ENCODE measurements at regions not wholly inside any gene's neighbourhood (a gene's known extent, or its start where the extent isn't known, plus 50 kb on each side); places are given as distances from the start of the nearest gene placed in this dataset.

DNA sequence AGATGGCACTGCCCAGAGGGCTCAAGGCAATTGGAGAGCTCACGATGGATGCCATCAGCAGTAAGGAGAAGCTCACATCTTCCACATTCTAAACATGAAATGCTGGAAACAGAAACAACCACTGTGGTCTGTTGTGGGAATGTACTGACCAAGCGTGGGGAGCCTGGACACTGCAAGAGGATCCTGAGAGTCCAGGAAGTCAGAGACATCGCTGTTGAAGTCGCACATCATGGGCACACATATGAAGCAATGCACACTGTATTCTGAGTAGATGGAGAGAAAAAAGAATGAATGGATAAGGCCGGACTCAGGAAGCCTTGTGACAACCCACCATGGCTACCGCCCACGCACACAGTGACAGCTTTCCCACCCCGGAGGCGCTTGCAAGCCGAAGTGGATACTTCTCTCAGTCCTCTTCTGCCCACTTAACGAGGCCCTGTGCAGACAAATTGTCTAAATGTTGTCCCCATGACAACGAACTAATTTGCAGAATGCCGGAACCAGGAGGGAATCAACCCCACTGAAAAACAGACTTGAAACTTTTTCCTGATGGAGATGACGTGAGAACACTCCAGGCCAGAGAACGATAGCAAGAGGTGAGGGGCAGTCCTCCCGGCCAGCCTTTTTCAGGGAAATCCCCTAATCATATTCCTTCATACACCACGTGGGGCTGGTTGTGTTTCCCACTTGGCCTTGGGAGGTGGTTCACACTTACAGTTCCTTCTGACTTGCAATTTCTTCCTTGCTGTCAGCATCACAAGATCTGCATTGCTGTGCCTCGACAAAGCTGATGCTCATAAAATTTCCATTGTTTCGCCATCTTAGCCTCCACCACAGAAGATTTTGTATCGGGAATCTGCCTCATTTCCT, 109.6 kb upstream of the SERP2 start:
- no peak overlapping the region for H3K27ac ChIP-seq
- peaks cover 4% of the 10 kb centered on the region for H3K4me1 ChIP-seq
- no peak overlapping the region for H3K9ac ChIP-seq (ENCODE audit: low read depth in 2 of 2, low read length in 2 of 2)
- no peaks in the 10 kb centered on the region for H3K36me3 ChIP-seq
- no peaks in the 10 kb centered on the region for H3K27me3 ChIP-seq
- no peak for DNase-seq
- intact Hi-C loops (cut with DNase I), result no loop called here
- H3K9me3 ChIP-seq, result no peaks in the 10 kb centered on the region
- TF ChIP-seq, protein P1, sequence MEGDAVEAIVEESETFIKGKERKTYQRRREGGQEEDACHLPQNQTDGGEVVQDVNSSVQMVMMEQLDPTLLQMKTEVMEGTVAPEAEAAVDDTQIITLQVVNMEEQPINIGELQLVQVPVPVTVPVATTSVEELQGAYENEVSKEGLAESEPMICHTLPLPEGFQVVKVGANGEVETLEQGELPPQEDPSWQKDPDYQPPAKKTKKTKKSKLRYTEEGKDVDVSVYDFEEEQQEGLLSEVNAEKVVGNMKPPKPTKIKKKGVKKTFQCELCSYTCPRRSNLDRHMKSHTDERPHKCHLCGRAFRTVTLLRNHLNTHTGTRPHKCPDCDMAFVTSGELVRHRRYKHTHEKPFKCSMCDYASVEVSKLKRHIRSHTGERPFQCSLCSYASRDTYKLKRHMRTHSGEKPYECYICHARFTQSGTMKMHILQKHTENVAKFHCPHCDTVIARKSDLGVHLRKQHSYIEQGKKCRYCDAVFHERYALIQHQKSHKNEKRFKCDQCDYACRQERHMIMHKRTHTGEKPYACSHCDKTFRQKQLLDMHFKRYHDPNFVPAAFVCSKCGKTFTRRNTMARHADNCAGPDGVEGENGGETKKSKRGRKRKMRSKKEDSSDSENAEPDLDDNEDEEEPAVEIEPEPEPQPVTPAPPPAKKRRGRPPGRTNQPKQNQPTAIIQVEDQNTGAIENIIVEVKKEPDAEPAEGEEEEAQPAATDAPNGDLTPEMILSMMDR (IDR thresholded peaks at IDR 0.05), result no peak
- no peak overlapping the region for H3K4me3 ChIP-seq

DNA sequence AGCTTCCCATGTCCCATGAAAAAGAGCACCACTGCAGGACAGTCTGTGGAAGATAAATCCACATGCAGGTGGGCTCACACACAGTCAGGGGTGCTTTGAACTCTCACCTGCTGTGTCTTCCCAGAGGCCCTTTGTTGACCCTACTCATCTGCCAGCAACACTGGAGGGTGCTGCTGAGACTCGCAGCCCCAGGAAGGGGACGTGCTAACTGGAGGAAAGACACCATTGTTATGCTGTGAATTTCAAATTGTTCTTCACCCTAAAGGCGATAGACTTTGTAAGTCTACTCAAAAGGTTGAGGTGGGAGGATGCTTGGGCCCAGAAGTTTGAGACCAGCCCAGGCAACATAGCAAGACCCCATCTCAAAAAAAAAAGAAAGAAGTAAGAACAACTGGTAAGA, 107.3 kb upstream of the SERP2 start:
- TF ChIP-seq, protein P1 (IDR thresholded peaks at IDR 0.05), result no peak
- Histone ChIP-seq H3K4me1 (no peaks in the 10 kb centered on the region), H3K27ac (no peak overlapping the region), H3K36me3 (no peaks in the 10 kb centered on the region), H3K27me3 (no peaks in the 10 kb centered on the region), H3K4me3 (no peak overlapping the region), H3K9me3 (no peaks in the 10 kb centered on the region), H3K9ac (ENCODE audit: low read depth in 2 of 2, low read length in 2 of 2) (no peak overlapping the region)
- intact Hi-C loops (cut with DNase I), result no loop called here
- DNase-seq, result no peak

DNA sequence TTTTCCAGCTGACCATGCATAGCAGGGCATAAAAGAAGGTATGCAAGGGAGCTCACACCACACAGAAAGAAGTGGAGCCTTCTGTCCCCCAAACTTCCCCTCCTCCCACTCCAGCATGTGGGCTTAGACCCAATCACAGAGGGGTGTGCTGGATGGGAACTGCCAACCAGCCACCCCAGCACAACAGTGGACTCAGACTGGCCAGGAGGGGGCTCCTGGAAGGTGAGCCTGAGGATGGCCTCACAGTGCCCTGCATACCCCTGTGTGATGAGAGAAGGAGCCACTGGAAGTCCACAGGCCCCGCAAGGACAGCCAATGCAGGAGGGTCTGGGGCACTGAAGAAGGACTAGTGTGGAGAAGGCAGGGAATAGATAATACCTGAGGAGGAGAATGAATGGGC, 106.9 kb upstream of the SERP2 start:
- Histone ChIP-seq H3K9ac (ENCODE audit: low read depth in 2 of 2, low read length in 2 of 2) (no peak overlapping the region), H3K4me3 (no peak overlapping the region), H3K36me3 (no peaks in the 10 kb centered on the region), H3K27me3 (no peaks in the 10 kb centered on the region), H3K27ac (no peak overlapping the region), H3K4me1 (no peaks in the 10 kb centered on the region), H3K9me3 (no peaks in the 10 kb centered on the region)
- intact Hi-C loops (cut with DNase I), result no loop called here
- no peak for DNase-seq
- TF ChIP-seq, protein P1 (IDR thresholded peaks at IDR 0.05), result no peak

DNA sequence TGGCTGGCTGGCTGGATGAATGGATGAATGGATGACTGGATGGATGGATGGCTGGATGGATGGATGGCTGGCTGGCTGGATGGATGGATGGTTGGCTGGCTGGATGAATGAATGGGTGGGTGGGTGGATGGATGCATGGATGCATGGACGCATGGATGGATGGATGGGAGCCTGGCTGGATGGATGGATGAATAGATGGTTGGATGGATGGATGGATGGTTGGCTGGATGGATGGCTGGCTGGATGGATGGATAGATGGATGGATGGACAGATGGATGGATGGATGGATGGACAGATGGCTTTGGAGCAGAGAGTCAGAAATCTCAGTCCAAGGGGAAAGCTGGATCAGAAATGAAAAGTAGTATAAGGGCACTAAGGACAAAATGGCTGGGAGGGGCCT, 106.4 kb upstream of the SERP2 start:
- intact Hi-C loops (cut with DNase I), result no loop called here
- Histone ChIP-seq H3K27me3 (no peaks in the 10 kb centered on the region), H3K27ac (no peak overlapping the region), H3K4me1 (no peaks in the 10 kb centered on the region), H3K9me3 (no peaks in the 10 kb centered on the region), H3K36me3 (no peaks in the 10 kb centered on the region), H3K9ac (ENCODE audit: low read depth in 2 of 2, low read length in 2 of 2) (no peak overlapping the region), H3K4me3 (no peak overlapping the region)
- TF ChIP-seq, protein P1 (IDR thresholded peaks at IDR 0.05), result no peak
- DNase-seq, result no peak

DNA sequence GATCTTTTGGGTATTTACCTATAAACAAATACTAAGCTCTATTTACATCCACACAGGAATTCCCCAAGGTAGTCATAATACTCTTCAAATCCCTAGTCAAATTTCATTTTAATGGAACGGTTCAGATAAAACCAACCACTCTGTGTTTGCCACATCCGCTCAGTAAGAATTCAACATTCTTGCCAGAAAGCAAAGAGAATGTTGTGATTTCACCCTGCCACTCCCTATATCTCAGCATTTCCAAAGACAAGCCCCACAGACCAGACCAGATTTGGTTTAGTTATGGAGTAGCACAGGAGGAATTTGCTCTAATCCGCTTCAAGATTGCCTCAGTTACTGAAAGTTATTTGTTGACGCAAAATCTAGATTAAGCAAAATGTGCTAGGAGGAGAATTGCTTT, 105.6 kb upstream of the SERP2 start:
- Histone ChIP-seq H3K27ac (no peak overlapping the region), H3K9ac (ENCODE audit: low read depth in 2 of 2, low read length in 2 of 2) (no peak overlapping the region), H3K27me3 (no peaks in the 10 kb centered on the region), H3K9me3 (no peaks in the 10 kb centered on the region), H3K4me1 (no peaks in the 10 kb centered on the region), H3K4me3 (no peak overlapping the region), H3K36me3 (no peaks in the 10 kb centered on the region)
- intact Hi-C loops (cut with DNase I), result no loop called here
- TF ChIP-seq, protein P1 (IDR thresholded peaks at IDR 0.05), result no peak
- DNase-seq, result no peak
